ENCODE measurements at regions not wholly inside any gene's neighbourhood (a gene's known extent, or its start where the extent isn't known, plus 50 kb on each side); places are given as distances from the start of the nearest gene placed in this dataset.

GRCh38 chr7:84651876-84652275 is 457.3 kb upstream of the SEMA3A start:
- H4K20me1 ChIP-seq (ENCODE audit: insufficient read depth): no peaks in the 10 kb centered on the region
- H2AFZ ChIP-seq: peak overlapping the region; percentile 42
- no peak overlapping the region for H3K4me3 ChIP-seq
- H3K4me2 ChIP-seq (ENCODE audit: unreplicated experiment): no peak overlapping the region
- H3K9me3 ChIP-seq (ENCODE audit: low read depth): no peaks in the 10 kb centered on the region
- peaks cover 23% of the 10 kb centered on the region for H3K4me1 ChIP-seq (ENCODE audit: insufficient read depth)
- no peak overlapping the region for H3K27ac ChIP-seq
- TF ChIP-seq EZH2 (IDR thresholded peaks at IDR 0.05; ENCODE audit: insufficient read depth, poor library complexity, severe bottlenecking): no peak
- TF ChIP-seq EZH2phosphoT487 (IDR thresholded peaks at IDR 0.05; ENCODE audit: insufficient read depth, low read depth): no peak
- in situ Hi-C loops (cut with MboI): no loop called here
- H3K9me2 ChIP-seq (ENCODE audit: insufficient read depth): no peaks in the 10 kb centered on the region
- no peaks in the 10 kb centered on the region for H3K79me2 ChIP-seq (ENCODE audit: insufficient read depth)
- H3F3A ChIP-seq (ENCODE audit: insufficient read depth): peaks cover 29% of the 10 kb centered on the region
- DNase-seq: no peak
- H3K9ac ChIP-seq: no peak overlapping the region
- H3K36me3 ChIP-seq (ENCODE audit: low read depth): no peaks in the 10 kb centered on the region
- no peaks in the 10 kb centered on the region for H3K27me3 ChIP-seq (replicated peaks; ENCODE audit: insufficient read depth)
- WGBS, 2 experiments (ENCODE audit: low coverage in 1 of 2, low lambda C conversion rate in 2 of 2, missing lambda C conversion rate in 2 of 2): 60 to 66% methylated on average over 3 of the region's 3 CpGs

GRCh38 chr7:84647797-84648757 is 453.5 kb upstream of the SEMA3A start:
- no peaks in the 10 kb centered on the region for H3K9me3 ChIP-seq (ENCODE audit: low read depth)
- no peaks in the 10 kb centered on the region for H3K9me2 ChIP-seq (ENCODE audit: insufficient read depth)
- H3K27me3 ChIP-seq (replicated peaks; ENCODE audit: insufficient read depth): no peaks in the 10 kb centered on the region
- peak overlapping the region; percentile 62 for H3K4me2 ChIP-seq (ENCODE audit: unreplicated experiment)
- in situ Hi-C loops (cut with MboI): no loop called here
- H3F3A ChIP-seq (ENCODE audit: insufficient read depth): peaks cover 29% of the 10 kb centered on the region
- H3K4me3 ChIP-seq: peak overlapping the region; percentile 7; the same call in 1 of the 2 replicates
- TF ChIP-seq EZH2 (IDR thresholded peaks at IDR 0.05; ENCODE audit: insufficient read depth, poor library complexity, severe bottlenecking): no peak
- no peak for TF ChIP-seq EZH2phosphoT487 (IDR thresholded peaks at IDR 0.05; ENCODE audit: insufficient read depth, low read depth)
- H3K27ac ChIP-seq: peak overlapping the region; percentile 60
- peak overlapping the region; percentile 21; the same call in 1 of the 2 replicates for H2AFZ ChIP-seq
- WGBS, 2 experiments (ENCODE audit: low coverage in 1 of 2, low lambda C conversion rate in 2 of 2, missing lambda C conversion rate in 2 of 2): 58% methylated on average over 2 of the region's 2 CpGs
- H4K20me1 ChIP-seq (ENCODE audit: insufficient read depth): no peaks in the 10 kb centered on the region
- H3K9ac ChIP-seq: peak overlapping the region; percentile 5; the same call in 1 of the 2 replicates
- peak; percentile 77 for DNase-seq
- H3K4me1 ChIP-seq (ENCODE audit: insufficient read depth): peaks cover 25% of the 10 kb centered on the region
- no peaks in the 10 kb centered on the region for H3K36me3 ChIP-seq (ENCODE audit: low read depth)
- no peaks in the 10 kb centered on the region for H3K79me2 ChIP-seq (ENCODE audit: insufficient read depth)

- no peaks in the 10 kb centered on the region for H3K79me2 ChIP-seq (ENCODE audit: insufficient read depth)
- 96% methylated on average over 3 of the region's 3 CpGs for WGBS, 2 experiments (ENCODE audit: low coverage in 1 of 2, low lambda C conversion rate in 2 of 2, missing lambda C conversion rate in 2 of 2)
Measured at GRCh38 chr7:84642611-84643010, 448.0 kb upstream of the SEMA3A start.

GRCh38 chr7:84640637-84641036 is 446.0 kb upstream of the SEMA3A start:
- H3F3A ChIP-seq (ENCODE audit: insufficient read depth): peaks cover 15% of the 10 kb centered on the region; the same call in 1 of the 2 replicates
- H3K36me3 ChIP-seq (ENCODE audit: low read depth): no peaks in the 10 kb centered on the region
- no peak overlapping the region for H3K27ac ChIP-seq
- in situ Hi-C loops (cut with MboI): no loop called here
- H2AFZ ChIP-seq: no peak overlapping the region; the same call in 1 of the 2 replicates
- H3K79me2 ChIP-seq (ENCODE audit: insufficient read depth): no peaks in the 10 kb centered on the region
- H3K27me3 ChIP-seq (replicated peaks; ENCODE audit: insufficient read depth): no peaks in the 10 kb centered on the region
- no peaks in the 10 kb centered on the region for H4K20me1 ChIP-seq (ENCODE audit: insufficient read depth)
- no peak overlapping the region for H3K4me2 ChIP-seq (ENCODE audit: unreplicated experiment)
- no peak overlapping the region for H3K9ac ChIP-seq
- H3K9me3 ChIP-seq (ENCODE audit: low read depth): no peaks in the 10 kb centered on the region
- H3K4me1 ChIP-seq (ENCODE audit: insufficient read depth): peaks cover 22% of the 10 kb centered on the region
- no peak overlapping the region for H3K4me3 ChIP-seq
- DNase-seq: no peak
- WGBS, 2 experiments (ENCODE audit: low coverage in 1 of 2, low lambda C conversion rate in 2 of 2, missing lambda C conversion rate in 2 of 2): 97 to 100% methylated on average over 1 of the region's 1 CpG
- TF ChIP-seq EZH2 (IDR thresholded peaks at IDR 0.05; ENCODE audit: insufficient read depth, poor library complexity, severe bottlenecking): no peak
- no peak for TF ChIP-seq EZH2phosphoT487 (IDR thresholded peaks at IDR 0.05; ENCODE audit: insufficient read depth, low read depth)
- no peaks in the 10 kb centered on the region for H3K9me2 ChIP-seq (ENCODE audit: insufficient read depth)

More at GRCh38 chr7:84642611-84643010, 448.0 kb upstream of the SEMA3A start:
- Histone ChIP-seq H3F3A (ENCODE audit: insufficient read depth) (peaks cover 16% of the 10 kb centered on the region), H3K27ac (no peak overlapping the region), H3K4me2 (ENCODE audit: unreplicated experiment) (no peak overlapping the region), H3K4me3 (no peak overlapping the region), H2AFZ (no peak overlapping the region), H3K4me1 (ENCODE audit: insufficient read depth) (peaks cover 26% of the 10 kb centered on the region), H3K36me3 (ENCODE audit: low read depth) (no peaks in the 10 kb centered on the region), H3K9ac (no peak overlapping the region), H3K27me3 (replicated peaks; ENCODE audit: insufficient read depth) (no peaks in the 10 kb centered on the region), H3K9me2 (ENCODE audit: insufficient read depth) (no peaks in the 10 kb centered on the region), H3K9me3 (ENCODE audit: low read depth) (no peaks in the 10 kb centered on the region), H4K20me1 (ENCODE audit: insufficient read depth) (no peaks in the 10 kb centered on the region)
- in situ Hi-C loops (cut with MboI): no loop called here
- DNase-seq: no peak
- TF ChIP-seq EZH2 (IDR thresholded peaks at IDR 0.05; ENCODE audit: insufficient read depth, poor library complexity, severe bottlenecking): no peak
- TF ChIP-seq EZH2phosphoT487 (IDR thresholded peaks at IDR 0.05; ENCODE audit: insufficient read depth, low read depth): no peak

Data from GM23248 (cell line).